ENCODE measurements at regions not wholly inside any gene's neighbourhood (a gene's known extent, or its start where the extent isn't known, plus 50 kb on each side); places are given as distances from the start of the nearest gene placed in this dataset.

DNA sequence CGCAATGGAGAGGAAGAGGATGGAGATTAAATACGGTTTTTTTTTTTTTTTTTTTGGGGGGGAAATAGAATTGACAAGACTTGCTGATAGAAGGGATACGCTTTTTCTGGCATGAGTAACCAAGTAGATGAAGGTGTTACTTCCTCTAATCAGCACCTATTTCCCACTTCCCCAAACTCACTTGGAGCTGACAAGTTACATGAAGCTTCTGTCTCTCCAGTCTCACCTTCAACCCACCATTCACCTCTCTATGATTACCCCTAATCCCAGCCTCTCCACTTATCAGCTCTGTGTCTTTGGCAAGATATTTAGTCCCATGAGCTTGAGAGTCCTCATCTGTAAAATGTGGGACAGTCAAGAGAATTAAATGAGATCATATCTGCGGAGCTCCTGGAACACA is 185.9 kb upstream of the HS3ST3A1 start:
- H3K79me2 ChIP-seq (replicated peaks; ENCODE audit: insufficient read depth) = no peaks in the 10 kb centered on the region
- no peaks in the 10 kb centered on the region; the same call in 1 of the 2 replicates for H3K9me2 ChIP-seq (ENCODE audit: insufficient read depth)
- H3K27ac Mint-ChIP-seq = no peak overlapping the region
- H3K36me3 Mint-ChIP-seq (ENCODE audit: low read depth) = peaks cover 2% of the 10 kb centered on the region; the same call in 1 of the 3 replicates
- no peak overlapping the region for H2AFZ ChIP-seq
- DNase-seq (ENCODE audit: low spot score) (no peak), ATAC-seq (no peak)
- H3K4me1 Mint-ChIP-seq = 0 out of 3 replicates have a peak, but pooled peaks cover 7% of the 10 kb centered on the region
- no peaks in the 10 kb centered on the region; the same call in 1 of the 2 replicates for H3F3A ChIP-seq (replicated peaks; ENCODE audit: low read depth)
- 0 out of 2 replicates have a peak, but pooled peaks cover 4% of the 10 kb centered on the region for H3K36me3 ChIP-seq (ENCODE audit: insufficient read depth)
- H3K9me3 Mint-ChIP-seq = no peaks in the 10 kb centered on the region; the same call in 2 of the 3 replicates
- no peak overlapping the region for H3K27ac ChIP-seq (ENCODE audit: low read depth)
- no peaks in the 10 kb centered on the region for H3K27me3 Mint-ChIP-seq (ENCODE audit: insufficient read depth, low read depth, poor library complexity)
- no peak for TF ChIP-seq ZNF462 (CRISPR knock-in tag; IDR thresholded peaks at IDR 0.05)
- H3K4me2 ChIP-seq = no peak overlapping the region
- no peaks in the 10 kb centered on the region for H3K4me1 ChIP-seq (ENCODE audit: insufficient read depth)
- H3K4me3 ChIP-seq = no peak overlapping the region
- no peak overlapping the region for H3K4me3 Mint-ChIP-seq
- H4K20me1 ChIP-seq (replicated peaks; ENCODE audit: insufficient read depth) = no peaks in the 10 kb centered on the region
- no peaks in the 10 kb centered on the region for H3K27me3 ChIP-seq (ENCODE audit: insufficient read depth)

DNA sequence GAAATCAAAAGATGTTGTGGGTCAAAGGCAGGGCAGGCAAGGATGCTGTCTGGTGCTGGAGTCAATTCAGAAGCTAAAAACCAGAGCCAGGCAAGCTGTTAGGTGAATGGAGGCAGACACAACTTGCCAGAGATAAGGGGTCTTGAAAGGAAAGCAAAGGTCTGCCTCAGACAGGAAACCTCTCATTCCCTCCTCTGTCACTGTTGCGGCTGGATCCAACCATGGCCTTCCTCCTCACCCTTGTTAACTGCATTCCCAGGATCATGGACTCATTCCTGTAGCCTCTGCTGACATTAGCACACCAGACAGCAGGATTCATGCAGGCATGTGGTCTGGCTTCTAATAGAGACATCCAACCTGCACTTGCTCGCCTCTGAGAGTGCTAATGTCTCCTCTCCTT is 186.7 kb upstream of the HS3ST3A1 start:
- H3K9me3 Mint-ChIP-seq = no peaks in the 10 kb centered on the region; the same call in 2 of the 3 replicates
- Histone ChIP-seq H3K27me3 (ENCODE audit: insufficient read depth) (no peaks in the 10 kb centered on the region), H3K4me3 (no peak overlapping the region), H3K27ac (ENCODE audit: low read depth) (no peak overlapping the region), H3K4me2 (no peak overlapping the region), H3K4me1 (ENCODE audit: insufficient read depth) (no peaks in the 10 kb centered on the region), H2AFZ (no peak overlapping the region), H3K9me2 (ENCODE audit: insufficient read depth) (no peaks in the 10 kb centered on the region; the same call in 1 of the 2 replicates), H4K20me1 (replicated peaks; ENCODE audit: insufficient read depth) (no peaks in the 10 kb centered on the region), H3K79me2 (replicated peaks; ENCODE audit: insufficient read depth) (no peaks in the 10 kb centered on the region), H3F3A (replicated peaks; ENCODE audit: low read depth) (no peaks in the 10 kb centered on the region; the same call in 1 of the 2 replicates), H3K36me3 (ENCODE audit: insufficient read depth) (0 out of 2 replicates have a peak, but pooled peaks cover 4% of the 10 kb centered on the region)
- DNase-seq (ENCODE audit: low spot score) = no peak
- H3K36me3 Mint-ChIP-seq (ENCODE audit: low read depth) = peaks cover 2% of the 10 kb centered on the region; the same call in 1 of the 3 replicates
- H3K27me3 Mint-ChIP-seq (ENCODE audit: insufficient read depth, low read depth, poor library complexity) = no peaks in the 10 kb centered on the region
- H3K27ac Mint-ChIP-seq = no peak overlapping the region
- ATAC-seq = no peak
- 0 out of 3 replicates have a peak, but pooled peaks cover 7% of the 10 kb centered on the region for H3K4me1 Mint-ChIP-seq
- no peak overlapping the region for H3K4me3 Mint-ChIP-seq
- TF ChIP-seq CREB1 (CRISPR knock-in tag; IDR thresholded peaks at IDR 0.05; ENCODE audit: low read depth) = no peak
- TF ChIP-seq ZNF114 (CRISPR knock-in tag; IDR thresholded peaks at IDR 0.05) = no peak
- TF ChIP-seq ZNF462 (CRISPR knock-in tag; IDR thresholded peaks at IDR 0.05) = no peak

All from GM23338 (cell line).